22Rv1 (cell line): ENCODE measurements at regions not wholly inside any gene's neighbourhood (a gene's known extent, or its start where the extent isn't known, plus 50 kb on each side); places are given as distances from the start of the nearest gene placed in this dataset.

ENCODE experiments used
- H3K27ac ChIP-seq: fragments of 450-650 bp; 2 replicates; pipeline ENCODE4 v1.5.1; 2017
- ZFX ChIP-seq: fragments of 450-650 bp; IDR thresholded peaks from 2 replicates; pipeline ENCODE4 v1.6.1; 2017; ENCODE audit warnings: antibody characterized with exemption, borderline replicate concordance
- TF ChIP-seq, protein P1 (sequence below): fragments of 450-650 bp; IDR thresholded peaks from 2 replicates; pipeline ENCODE4 v1.5.1; 2017; ENCODE audit warnings: mild to moderate bottlenecking

DNA sequence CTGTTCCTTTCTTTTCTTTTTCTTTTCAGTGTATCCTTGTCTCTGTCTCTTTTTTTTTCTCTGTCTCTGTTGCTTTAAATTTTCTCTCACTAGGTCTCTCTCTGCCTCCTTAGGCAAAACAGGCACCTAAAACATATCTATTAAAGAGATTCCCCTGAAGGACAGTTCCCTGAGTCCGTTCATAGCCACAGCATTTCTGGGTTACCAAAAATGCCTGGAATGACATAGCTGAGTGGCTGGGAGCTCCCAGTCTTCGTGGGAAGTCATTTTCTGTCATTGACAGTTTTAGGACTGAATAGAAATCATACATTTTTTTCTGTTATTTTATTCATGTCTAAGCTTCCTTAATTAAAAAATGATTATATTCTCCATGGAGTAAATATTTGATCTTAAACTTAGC is 323.8 kb upstream of the AZI2 start:
- H3K27ac ChIP-seq: no peak overlapping the region
- no peak for TF ChIP-seq ZFX
- TF ChIP-seq, protein P1, sequence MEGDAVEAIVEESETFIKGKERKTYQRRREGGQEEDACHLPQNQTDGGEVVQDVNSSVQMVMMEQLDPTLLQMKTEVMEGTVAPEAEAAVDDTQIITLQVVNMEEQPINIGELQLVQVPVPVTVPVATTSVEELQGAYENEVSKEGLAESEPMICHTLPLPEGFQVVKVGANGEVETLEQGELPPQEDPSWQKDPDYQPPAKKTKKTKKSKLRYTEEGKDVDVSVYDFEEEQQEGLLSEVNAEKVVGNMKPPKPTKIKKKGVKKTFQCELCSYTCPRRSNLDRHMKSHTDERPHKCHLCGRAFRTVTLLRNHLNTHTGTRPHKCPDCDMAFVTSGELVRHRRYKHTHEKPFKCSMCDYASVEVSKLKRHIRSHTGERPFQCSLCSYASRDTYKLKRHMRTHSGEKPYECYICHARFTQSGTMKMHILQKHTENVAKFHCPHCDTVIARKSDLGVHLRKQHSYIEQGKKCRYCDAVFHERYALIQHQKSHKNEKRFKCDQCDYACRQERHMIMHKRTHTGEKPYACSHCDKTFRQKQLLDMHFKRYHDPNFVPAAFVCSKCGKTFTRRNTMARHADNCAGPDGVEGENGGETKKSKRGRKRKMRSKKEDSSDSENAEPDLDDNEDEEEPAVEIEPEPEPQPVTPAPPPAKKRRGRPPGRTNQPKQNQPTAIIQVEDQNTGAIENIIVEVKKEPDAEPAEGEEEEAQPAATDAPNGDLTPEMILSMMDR: no peak

DNA sequence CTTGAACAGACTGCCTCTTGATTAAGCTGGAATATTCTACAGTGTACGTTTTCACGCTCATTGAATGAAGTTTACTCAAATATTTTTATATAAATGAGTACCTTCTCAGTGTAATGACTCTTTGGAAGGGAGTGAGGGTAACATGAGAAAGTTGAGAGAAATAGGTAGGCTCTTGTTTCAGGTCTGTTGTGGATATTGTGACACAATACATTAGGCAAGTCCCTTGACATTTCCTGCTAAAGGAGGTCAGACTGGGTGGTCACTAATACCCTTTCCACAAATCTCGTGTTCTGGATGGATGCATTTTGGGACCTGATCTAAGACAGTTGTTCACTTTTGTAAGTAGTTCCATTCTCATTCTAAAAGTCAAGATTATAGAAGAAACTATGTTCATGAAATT is 324.8 kb upstream of the AZI2 start:
- TF ChIP-seq ZFX: no peak
- TF ChIP-seq, protein P1: no peak
- no peak overlapping the region for H3K27ac ChIP-seq

DNA sequence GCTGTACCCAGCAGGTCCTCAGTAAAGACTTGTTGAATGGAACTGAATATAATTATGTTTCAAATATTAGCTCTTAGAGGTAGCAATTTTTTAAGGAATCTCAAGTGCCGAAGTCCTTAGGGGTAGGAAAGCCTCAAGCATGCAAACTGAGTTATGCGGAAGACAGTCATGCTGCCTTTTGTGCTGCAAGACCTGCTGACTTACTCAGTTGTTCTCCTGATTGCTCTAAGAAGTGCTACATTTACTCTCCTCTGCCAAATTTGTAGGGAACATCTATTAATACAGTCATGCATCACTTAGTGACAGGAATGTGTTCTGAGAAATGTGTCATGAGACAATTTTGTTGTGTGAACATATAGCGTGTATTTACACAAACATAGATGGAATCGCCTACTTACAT is 325.6 kb upstream of the AZI2 start:
- H3K27ac ChIP-seq: no peak overlapping the region
- TF ChIP-seq, protein P1: no peak
- TF ChIP-seq ZFX: no peak

DNA sequence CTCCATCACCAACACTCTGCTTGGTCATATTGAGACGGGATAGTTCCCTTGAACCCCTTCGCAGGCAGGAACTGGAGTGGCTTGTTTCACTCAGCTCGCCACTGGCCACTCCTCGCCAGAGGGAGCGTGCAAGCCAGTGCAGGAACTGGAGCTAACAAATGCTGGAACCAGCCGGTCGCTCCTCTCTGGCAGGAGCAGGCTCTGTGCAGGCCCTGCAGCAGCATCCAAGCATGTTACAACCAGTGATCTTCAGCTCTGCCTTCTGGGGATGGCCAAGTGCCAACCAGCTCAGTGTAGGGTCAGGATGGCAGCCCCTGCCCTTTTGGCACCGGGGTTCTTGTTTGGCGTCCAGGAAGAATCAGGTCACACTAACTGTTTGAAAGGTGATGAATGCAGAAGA is 329.0 kb upstream of the AZI2 start:
- H3K27ac ChIP-seq: no peak overlapping the region
- TF ChIP-seq, protein P1: no peak
- TF ChIP-seq ZFX: no peak

DNA sequence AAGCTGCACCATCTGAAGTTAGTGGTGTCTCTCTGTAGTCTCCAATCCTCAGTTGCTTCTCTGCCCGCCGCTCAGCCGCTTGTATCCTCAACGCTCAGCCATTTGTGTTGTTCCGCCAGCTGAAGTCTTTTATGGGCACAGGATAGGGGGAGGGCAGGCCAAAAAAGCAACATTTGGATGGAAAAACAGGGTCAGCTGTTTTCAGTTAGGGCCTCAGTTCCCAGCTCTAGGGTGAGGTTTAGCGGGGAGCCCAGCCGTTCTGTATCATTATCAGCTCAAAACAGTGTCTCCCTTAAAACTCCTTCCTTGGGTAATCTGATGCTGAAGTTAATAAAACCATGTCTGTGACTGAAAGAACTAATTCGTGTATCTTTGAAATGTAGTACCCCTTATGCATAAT is 329.5 kb upstream of the AZI2 start:
- H3K27ac ChIP-seq: no peak overlapping the region
- TF ChIP-seq, protein P1: no peak
- TF ChIP-seq ZFX: no peak

DNA sequence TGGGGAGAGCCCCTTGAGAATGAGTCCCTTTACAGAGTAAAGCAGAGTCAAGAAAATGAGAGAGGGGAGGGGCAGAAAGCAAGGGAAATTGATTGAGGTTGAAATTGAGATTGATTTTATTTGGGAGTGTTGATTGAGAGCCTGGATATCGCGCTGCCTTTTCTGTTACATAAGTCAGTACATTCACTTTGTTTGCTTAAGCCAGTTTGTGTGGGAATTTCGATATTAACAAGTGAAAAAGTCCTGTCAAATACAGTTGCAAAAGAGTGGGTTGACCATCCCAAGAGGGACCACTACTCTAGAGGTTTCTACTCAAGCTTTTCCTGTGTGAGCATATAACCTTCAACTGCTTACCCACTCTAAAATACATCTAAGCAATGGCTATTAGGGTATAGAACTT is 331.4 kb upstream of the AZI2 start:
- TF ChIP-seq, protein P1: no peak
- TF ChIP-seq ZFX: no peak
- H3K27ac ChIP-seq: no peak overlapping the region

DNA sequence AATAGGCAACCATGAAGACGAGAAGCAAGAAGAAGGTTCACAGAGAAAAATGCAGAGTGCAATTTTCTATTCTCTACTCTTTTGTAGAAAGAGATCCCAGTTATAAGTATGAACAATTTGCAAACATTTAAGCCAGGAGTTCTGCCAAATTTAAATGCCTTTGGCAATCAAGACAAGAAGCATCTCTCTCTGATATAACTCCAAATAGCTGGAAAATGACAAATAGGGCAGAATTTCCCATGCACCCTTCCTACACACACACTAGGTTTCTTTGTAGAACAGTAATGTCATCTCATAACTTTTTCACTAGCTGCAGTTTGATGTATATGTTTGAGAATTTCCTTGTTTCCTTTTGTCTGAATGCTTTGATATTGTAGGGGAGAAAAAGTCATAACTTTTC is 333.5 kb upstream of the AZI2 start:
- TF ChIP-seq ZFX: no peak

DNA sequence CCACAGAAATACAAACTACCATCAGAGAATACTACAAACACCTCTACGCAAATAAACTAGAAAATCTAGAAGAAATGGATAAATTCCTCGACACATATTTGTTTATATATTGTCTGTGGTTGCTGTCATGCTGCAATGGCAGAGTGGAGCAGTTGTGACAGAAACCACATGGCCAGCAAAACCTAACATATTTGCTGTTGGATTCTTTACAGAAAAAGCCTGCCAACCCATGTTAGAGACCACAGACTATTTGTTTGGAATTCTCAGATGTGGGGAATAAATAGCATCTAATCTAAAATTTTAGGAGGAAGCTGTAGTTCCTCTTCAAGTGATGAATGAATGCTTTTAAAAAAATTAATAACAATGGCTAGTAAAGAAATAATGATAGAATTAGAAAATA is 341.6 kb upstream of the AZI2 start:
- no peak for TF ChIP-seq ZFX
- TF ChIP-seq, protein P1: no peak
- H3K27ac ChIP-seq: no peak overlapping the region

More for the DNA sequence above, 333.5 kb upstream of the AZI2 start:
- H3K27ac ChIP-seq: no peak overlapping the region
